ENCODE measurements at regions not wholly inside any gene's neighbourhood (a gene's known extent, or its start where the extent isn't known, plus 50 kb on each side); places are given as distances from the start of the nearest gene placed in this dataset.

DNA sequence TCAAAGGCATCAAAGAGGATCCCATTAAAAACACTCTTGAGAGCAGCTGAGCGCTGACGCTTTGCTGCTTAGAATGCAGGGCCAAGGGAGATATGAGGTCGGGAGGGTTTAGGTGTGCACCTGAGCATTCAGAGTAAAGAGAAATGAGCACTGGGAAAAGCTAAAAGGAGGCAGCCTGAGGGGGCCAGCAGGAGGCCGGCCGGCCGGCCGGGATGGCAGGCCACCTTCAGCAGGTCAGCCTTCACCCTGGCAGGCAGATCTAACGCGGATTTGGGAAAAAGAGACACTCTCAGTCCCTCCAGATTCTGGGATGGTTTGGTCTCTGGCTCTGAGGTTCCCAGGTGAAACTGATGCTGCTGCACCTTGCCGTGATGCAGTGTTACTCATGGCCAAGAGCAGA is 393.5 kb downstream of the TRIML1 start:
- Histone ChIP-seq H3K4me3 (ENCODE audit: low read depth in 2 of 2, low read length in 2 of 2) (no peak overlapping the region), H3K27ac (ENCODE audit: low read length) (no peak overlapping the region), H3K9me3 (ENCODE audit: control insufficient read depth, insufficient read depth, low read depth, low read length) (no peaks in the 10 kb centered on the region), H3K36me3 (ENCODE audit: control insufficient read depth, insufficient read depth, low read length) (no peaks in the 10 kb centered on the region), H3K4me1 (ENCODE audit: control insufficient read depth, insufficient read depth, low read length) (no peaks in the 10 kb centered on the region), H3K27me3 (ENCODE audit: control insufficient read depth, insufficient read depth, low read length) (no peaks in the 10 kb centered on the region)
- CTCF ChIA-PET = no interaction called here
- BruUV-seq (replicated peaks) = no TSS peak
- DNase-seq (ENCODE audit: low read depth, low spot score) (no peak), ATAC-seq (no peak)
- intact Hi-C loops (cut with micrococcal nuclease; ENCODE audit: unreplicated experiment) = no loop called here
- TF ChIP-seq, protein P1, sequence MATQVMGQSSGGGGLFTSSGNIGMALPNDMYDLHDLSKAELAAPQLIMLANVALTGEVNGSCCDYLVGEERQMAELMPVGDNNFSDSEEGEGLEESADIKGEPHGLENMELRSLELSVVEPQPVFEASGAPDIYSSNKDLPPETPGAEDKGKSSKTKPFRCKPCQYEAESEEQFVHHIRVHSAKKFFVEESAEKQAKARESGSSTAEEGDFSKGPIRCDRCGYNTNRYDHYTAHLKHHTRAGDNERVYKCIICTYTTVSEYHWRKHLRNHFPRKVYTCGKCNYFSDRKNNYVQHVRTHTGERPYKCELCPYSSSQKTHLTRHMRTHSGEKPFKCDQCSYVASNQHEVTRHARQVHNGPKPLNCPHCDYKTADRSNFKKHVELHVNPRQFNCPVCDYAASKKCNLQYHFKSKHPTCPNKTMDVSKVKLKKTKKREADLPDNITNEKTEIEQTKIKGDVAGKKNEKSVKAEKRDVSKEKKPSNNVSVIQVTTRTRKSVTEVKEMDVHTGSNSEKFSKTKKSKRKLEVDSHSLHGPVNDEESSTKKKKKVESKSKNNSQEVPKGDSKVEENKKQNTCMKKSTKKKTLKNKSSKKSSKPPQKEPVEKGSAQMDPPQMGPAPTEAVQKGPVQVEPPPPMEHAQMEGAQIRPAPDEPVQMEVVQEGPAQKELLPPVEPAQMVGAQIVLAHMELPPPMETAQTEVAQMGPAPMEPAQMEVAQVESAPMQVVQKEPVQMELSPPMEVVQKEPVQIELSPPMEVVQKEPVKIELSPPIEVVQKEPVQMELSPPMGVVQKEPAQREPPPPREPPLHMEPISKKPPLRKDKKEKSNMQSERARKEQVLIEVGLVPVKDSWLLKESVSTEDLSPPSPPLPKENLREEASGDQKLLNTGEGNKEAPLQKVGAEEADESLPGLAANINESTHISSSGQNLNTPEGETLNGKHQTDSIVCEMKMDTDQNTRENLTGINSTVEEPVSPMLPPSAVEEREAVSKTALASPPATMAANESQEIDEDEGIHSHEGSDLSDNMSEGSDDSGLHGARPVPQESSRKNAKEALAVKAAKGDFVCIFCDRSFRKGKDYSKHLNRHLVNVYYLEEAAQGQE (IDR thresholded peaks at IDR 0.05; ENCODE audit: insufficient read depth in 1 of 2, low read depth in 2 of 2, low read length in 1 of 2) = no peak
- TF ChIP-seq TCF7L2 (IDR thresholded peaks at IDR 0.05; ENCODE audit: low read depth, low read length) (no peak), POLR2AphosphoS5 (IDR thresholded peaks at IDR 0.05; ENCODE audit: low read depth, low read length) (no peak), SIN3A (IDR thresholded peaks at IDR 0.05; ENCODE audit: borderline replicate concordance, insufficient read depth, low read depth, low read length) (no peak)
- TF ChIP-seq, protein P2, sequence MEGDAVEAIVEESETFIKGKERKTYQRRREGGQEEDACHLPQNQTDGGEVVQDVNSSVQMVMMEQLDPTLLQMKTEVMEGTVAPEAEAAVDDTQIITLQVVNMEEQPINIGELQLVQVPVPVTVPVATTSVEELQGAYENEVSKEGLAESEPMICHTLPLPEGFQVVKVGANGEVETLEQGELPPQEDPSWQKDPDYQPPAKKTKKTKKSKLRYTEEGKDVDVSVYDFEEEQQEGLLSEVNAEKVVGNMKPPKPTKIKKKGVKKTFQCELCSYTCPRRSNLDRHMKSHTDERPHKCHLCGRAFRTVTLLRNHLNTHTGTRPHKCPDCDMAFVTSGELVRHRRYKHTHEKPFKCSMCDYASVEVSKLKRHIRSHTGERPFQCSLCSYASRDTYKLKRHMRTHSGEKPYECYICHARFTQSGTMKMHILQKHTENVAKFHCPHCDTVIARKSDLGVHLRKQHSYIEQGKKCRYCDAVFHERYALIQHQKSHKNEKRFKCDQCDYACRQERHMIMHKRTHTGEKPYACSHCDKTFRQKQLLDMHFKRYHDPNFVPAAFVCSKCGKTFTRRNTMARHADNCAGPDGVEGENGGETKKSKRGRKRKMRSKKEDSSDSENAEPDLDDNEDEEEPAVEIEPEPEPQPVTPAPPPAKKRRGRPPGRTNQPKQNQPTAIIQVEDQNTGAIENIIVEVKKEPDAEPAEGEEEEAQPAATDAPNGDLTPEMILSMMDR (IDR thresholded peaks at IDR 0.05) = no peak
- in situ Hi-C loops (cut with HindIII; ENCODE audit: low pct_unique_long_range_greater_than_20kb, low sequenced_read_pairs) = no loop called here
- POLR2A ChIA-PET = no interaction called here

DNA sequence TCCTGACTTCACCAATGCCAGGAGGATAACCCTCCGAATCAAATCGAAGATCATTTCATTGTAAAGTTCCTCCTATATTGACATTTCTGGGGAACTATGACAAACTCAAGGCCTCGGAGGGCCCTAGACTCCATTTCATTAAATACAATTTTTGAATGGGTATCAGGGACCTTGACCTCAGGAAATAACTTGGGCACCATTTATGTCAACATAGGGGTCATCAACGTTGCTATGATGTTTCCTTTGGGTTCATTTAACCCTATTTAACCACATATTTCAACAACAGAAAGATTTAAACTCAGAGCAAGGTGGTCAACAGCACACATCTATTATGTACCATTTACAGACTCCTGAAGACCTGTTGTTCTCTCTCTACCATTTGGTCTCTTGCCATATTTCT is 395.1 kb downstream of the TRIML1 start:
- ChIA-PET CTCF (no interaction called here), POLR2A (no interaction called here)
- ATAC-seq (no peak), DNase-seq (ENCODE audit: low read depth, low spot score) (no peak)
- Histone ChIP-seq H3K4me1 (ENCODE audit: control insufficient read depth, insufficient read depth, low read length) (no peaks in the 10 kb centered on the region), H3K4me3 (ENCODE audit: low read depth in 2 of 2, low read length in 2 of 2) (no peak overlapping the region), H3K27me3 (ENCODE audit: control insufficient read depth, insufficient read depth, low read length) (no peaks in the 10 kb centered on the region), H3K36me3 (ENCODE audit: control insufficient read depth, insufficient read depth, low read length) (no peaks in the 10 kb centered on the region), H3K9me3 (ENCODE audit: control insufficient read depth, insufficient read depth, low read depth, low read length) (no peaks in the 10 kb centered on the region), H3K27ac (ENCODE audit: low read length) (no peak overlapping the region)
- intact Hi-C loops (cut with micrococcal nuclease; ENCODE audit: unreplicated experiment) (no loop called here), in situ Hi-C loops (cut with HindIII; ENCODE audit: low pct_unique_long_range_greater_than_20kb, low sequenced_read_pairs) (no loop called here)
- BruUV-seq (replicated peaks) = no TSS peak
- TF ChIP-seq, protein P1 (IDR thresholded peaks at IDR 0.05; ENCODE audit: insufficient read depth in 1 of 2, low read depth in 2 of 2, low read length in 1 of 2) = no peak
- TF ChIP-seq POLR2AphosphoS5 (IDR thresholded peaks at IDR 0.05; ENCODE audit: low read depth, low read length) = no peak
- no peak for TF ChIP-seq SIN3A (IDR thresholded peaks at IDR 0.05; ENCODE audit: borderline replicate concordance, insufficient read depth, low read depth, low read length)
- no peak for TF ChIP-seq TCF7L2 (IDR thresholded peaks at IDR 0.05; ENCODE audit: low read depth, low read length)
- TF ChIP-seq, protein P2 (IDR thresholded peaks at IDR 0.05) = no peak
